ENCODE measurements at regions not wholly inside any gene's neighbourhood (a gene's known extent, or its start where the extent isn't known, plus 50 kb on each side); places are given as distances from the start of the nearest gene placed in this dataset.

GRCh38 chr5:106673941-106674340 is 996.8 kb downstream of the EFNA5 start:
- TF ChIP-seq MAX (IDR thresholded peaks at IDR 0.05), result no peak
- no peak for TF ChIP-seq EP300 (IDR thresholded peaks at IDR 0.05; ENCODE audit: borderline replicate concordance)
- TF ChIP-seq TAF1 (IDR thresholded peaks at IDR 0.05; ENCODE audit: low read depth), result no peak
- TF ChIP-seq, protein P1, sequence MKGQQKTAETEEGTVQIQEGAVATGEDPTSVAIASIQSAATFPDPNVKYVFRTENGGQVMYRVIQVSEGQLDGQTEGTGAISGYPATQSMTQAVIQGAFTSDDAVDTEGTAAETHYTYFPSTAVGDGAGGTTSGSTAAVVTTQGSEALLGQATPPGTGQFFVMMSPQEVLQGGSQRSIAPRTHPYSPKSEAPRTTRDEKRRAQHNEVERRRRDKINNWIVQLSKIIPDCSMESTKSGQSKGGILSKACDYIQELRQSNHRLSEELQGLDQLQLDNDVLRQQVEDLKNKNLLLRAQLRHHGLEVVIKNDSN (IDR thresholded peaks at IDR 0.05), result no peak
